Activated CD4-positive, CD25-positive, alpha-beta regulatory T cell treated with anti-CD3 and anti-CD28 coated beads, Interleukin-2, amount 50 U/mL, for 24 hours (primary cell): ENCODE measurements at regions not wholly inside any gene's neighbourhood (a gene's known extent, or its start where the extent isn't known, plus 50 kb on each side); places are given as distances from the start of the nearest gene placed in this dataset.

Experiments
- ATAC-seq, 2 donors: fragments of 150-1000 bp; cut with Tn5 transposase; one replicate each; pipeline ENCODE4 v1.10.0; 2021; ENCODE audit warnings: mild to moderate bottlenecking in 1 of 2, moderate library complexity in 1 of 2

- ATAC-seq: no peak
These were observed 51.0 kb upstream of the TNC start for GRCh38 chr9:115169003-115169402.

- no peak for ATAC-seq
These were observed 52.6 kb upstream of the TNC start for GRCh38 chr9:115170358-115171073.

GRCh38 chr9:115171921-115172388 lies 54.0 kb upstream of the TNC start:
- no peak for ATAC-seq

GRCh38 chr9:115182264-115182663 lies 64.3 kb upstream of the TNC start:
- ATAC-seq: no peak

- no peak for ATAC-seq
These were observed 65.5 kb upstream of the TNC start for GRCh38 chr9:115183436-115183835.

GRCh38 chr9:115189686-115190085 lies 71.7 kb upstream of the TNC start:
- ATAC-seq: no peak

GRCh38 chr9:115191667-115192066 lies 73.7 kb upstream of the TNC start:
- ATAC-seq: no peak

GRCh38 chr9:115192280-115192679 lies 74.3 kb upstream of the TNC start:
- ATAC-seq: no peak

- no peak for ATAC-seq
These were observed 75.0 kb upstream of the TNC start for GRCh38 chr9:115192835-115193525.

- ATAC-seq: no peak
These were observed 75.8 kb upstream of the TNC start for GRCh38 chr9:115193777-115194176.

GRCh38 chr9:115194216-115194615 lies 76.3 kb upstream of the TNC start:
- ATAC-seq: no peak

- ATAC-seq: no peak
These were observed 78.0 kb upstream of the TNC start for GRCh38 chr9:115195912-115196311.

- no peak for ATAC-seq
These were observed 79.0 kb upstream of the TNC start for GRCh38 chr9:115196919-115197318.

- no peak for ATAC-seq
These were observed 80.0 kb upstream of the TNC start for GRCh38 chr9:115198001-115198400.

- no peak for ATAC-seq
These were observed 83.0 kb upstream of the TNC start for GRCh38 chr9:115200711-115201505.

- ATAC-seq: no peak
These were observed 84.2 kb upstream of the TNC start for GRCh38 chr9:115202181-115202580.

GRCh38 chr9:115202960-115203751 lies 85.2 kb upstream of the TNC start:
- ATAC-seq: no peak

GRCh38 chr9:115204904-115205453 lies 87.0 kb upstream of the TNC start:
- ATAC-seq: peak; percentile 42 to 54

GRCh38 chr9:115207003-115207836 lies 89.3 kb upstream of the TNC start:
- no peak for ATAC-seq

GRCh38 chr9:115208501-115208900 lies 90.5 kb upstream of the TNC start:
- ATAC-seq: no peak

- peak; percentile 80 for ATAC-seq
These were observed 91.8 kb upstream of the TNC start for GRCh38 chr9:115209601-115210306.
